ENCODE measurements at regions not wholly inside any gene's neighbourhood (a gene's known extent, or its start where the extent isn't known, plus 50 kb on each side); places are given as distances from the start of the nearest gene placed in this dataset.

DNA sequence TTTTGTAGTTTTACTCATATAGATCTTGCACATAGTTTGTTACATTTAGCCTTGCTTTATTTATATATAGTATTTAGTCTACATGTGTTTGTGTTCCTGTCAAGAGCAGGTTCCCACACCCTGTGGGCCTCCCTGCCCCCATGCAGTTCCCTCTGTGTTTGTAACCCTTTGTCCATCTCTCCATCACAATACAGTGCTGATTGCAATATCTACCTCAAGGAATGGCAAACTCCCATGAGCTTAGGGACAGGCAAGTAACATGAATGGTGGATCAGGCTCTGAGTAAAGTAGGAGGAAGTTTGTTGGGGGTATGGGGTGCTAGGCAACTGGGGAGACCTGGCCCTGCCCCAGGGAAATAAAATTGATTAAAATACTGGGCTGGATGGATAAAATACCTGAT is 151.9 kb upstream of the MYL2 start:
- no peak for DNase-seq

DNA sequence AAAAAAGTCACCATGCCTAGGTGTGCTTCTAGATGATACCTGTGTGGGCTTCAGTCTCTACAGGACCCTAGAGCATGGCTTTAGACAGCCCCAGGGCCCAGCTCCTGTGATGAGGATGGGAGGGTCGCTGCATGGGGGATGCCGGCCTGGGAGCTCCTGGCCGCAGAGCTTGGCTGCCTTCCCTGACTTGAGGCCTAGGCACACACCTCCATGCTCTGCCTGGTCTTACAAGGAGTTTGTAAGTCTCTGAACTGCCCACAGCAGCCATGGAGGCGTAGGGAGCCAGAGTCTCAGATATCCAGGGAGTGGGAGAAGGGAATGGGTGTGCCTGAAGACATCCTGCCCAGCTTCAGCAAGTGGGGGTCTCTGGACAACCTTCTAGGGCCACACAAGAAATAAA is 149.5 kb upstream of the MYL2 start:
- no peak for DNase-seq

DNA sequence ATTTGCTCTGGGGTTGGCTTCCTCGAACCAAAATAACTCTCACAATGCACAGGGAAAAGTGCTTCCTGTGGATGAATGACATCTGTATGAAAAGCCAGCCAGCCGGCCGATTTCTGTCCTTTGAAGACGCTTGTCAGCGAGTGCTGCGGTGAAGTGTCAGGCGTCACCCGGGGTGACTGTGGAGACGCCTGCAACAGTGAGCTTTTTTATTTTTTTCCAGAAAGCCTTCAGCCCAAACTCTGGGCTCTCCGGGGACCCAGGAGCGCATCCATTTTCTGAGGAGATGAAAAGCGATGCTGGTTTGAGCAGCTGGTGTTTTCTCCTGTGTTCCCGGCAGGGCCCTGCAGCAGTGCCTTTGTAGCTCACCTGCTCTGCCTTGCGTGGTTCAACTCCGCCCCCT is 147.9 kb upstream of the MYL2 start:
- DNase-seq = peak; percentile 24 to 30

DNA sequence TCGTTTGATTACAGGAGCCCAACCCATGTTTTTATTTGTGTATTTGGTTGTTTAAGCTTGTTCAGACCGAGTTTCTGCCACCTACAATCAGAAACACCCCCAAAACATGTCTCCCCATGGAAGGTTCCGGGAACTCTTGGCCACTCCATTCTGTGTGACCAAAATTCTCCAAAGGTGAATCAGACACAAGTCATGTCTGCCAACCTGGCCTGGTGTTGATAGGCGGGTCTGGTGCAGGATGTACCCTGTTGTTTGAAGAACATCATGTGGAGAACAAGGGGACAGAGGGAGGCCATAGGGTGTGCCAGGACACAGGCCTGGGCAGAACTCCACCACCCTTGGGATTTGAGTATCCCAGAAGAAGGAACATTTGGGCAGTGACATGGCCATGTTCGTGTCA is 147.1 kb upstream of the MYL2 start:
- no peak for DNase-seq

DNA sequence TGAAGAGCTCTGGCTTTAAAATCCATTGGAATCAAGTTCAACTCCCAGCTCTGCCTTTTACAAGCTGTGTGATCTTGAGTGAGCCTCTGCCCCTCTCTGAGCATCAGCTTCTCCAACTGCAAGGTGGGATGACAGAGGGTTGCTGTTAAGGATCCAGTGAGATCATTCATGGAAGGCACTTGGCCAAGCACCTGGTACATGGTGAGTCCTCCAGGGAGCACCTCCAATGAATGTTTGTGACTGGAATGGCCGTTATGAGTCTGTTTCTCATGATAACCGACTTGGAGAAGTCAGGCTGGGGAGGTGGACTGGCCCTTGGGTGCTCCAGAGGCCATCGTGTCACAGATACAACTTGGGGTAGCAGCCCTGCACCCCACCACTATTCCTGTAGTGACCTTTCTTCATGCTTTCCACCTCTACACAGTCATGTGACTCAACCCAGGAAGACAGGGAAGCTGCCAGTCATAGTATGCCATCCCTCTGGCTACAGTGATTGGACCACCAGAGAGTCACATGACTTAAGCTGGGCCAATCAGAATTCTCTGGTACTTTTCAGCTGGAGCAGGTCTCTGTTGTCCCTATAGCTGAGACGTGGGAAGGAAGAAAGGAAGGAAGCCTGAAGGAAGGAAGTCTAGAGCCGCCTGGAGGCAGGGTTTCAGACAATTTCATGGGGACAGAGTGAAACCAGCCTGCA is 146.5 kb upstream of the MYL2 start:
- no peak for DNase-seq

DNA sequence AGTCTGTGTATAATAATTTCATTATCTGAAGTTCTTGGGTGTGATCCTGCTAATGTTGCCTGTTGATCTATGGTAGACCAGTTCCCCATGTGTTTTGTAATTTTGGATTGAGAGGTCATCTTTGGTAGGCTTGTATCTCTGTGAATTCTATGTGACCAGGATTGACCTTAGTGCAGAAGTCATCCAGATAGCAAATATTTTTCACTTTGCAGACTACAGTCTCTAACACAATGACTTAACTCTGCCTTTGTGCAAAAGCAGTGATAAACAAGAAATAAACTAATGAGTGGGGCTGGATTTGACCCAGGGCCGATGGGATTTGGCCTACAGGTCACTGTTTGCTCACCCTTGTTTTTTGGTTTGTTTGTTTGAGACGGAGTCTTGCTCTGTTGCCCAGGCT is 144.6 kb upstream of the MYL2 start:
- no peak for DNase-seq

DNA sequence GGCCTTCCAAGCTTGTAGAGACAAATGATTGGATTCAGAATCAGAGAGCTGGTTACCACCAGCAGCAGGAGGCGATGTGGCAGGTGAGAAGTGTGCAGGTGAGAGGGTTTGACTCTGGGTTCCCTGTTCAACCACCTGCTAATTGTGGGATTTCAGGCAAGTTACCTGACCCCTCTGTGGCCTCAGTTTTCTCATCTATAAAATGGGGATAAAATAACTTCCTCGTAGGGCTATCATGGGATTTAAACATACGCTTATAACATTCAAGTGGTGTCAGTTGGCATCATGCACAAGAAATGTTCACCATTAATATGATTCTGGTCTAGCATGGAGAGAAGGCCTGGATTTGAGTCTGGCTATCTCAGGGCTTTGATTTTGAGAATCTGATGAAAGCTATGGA is 143.8 kb upstream of the MYL2 start:
- no peak for DNase-seq

DNA sequence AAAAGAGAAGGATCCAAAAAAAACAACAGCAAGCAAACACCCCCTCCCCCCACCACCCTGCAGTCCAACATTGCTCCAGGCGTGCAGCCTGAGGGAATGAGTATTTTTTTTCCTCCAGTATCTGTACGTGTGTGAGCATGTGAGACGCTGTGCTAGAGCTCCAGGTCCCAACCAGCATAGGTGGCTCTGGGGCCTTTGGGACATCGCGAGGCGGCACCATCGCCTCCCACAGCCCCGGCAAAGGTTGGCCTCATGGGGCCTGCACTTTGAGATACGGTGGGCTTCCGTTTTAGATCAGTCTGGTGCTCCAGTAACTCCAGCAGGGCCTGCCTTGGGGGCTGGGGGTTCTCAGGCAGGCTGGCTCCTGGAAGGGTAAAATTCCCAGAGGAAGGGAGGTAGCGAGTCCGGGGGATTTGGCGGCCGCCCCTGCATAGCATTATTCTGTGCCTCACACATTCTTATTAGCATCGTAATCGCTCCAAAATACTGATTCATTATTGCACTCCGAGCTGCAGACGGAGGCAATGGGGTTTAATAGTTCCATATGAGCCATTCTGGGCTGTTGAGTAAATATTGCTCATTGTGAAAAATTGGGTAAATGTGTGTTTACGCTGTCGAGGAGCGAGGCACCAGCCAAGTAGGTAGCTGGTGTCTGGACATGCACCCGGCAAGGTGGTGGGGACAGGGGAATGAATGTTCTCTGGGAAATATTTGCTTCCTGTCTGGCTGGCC is 143.1 kb upstream of the MYL2 start:
- no peak for DNase-seq

DNA sequence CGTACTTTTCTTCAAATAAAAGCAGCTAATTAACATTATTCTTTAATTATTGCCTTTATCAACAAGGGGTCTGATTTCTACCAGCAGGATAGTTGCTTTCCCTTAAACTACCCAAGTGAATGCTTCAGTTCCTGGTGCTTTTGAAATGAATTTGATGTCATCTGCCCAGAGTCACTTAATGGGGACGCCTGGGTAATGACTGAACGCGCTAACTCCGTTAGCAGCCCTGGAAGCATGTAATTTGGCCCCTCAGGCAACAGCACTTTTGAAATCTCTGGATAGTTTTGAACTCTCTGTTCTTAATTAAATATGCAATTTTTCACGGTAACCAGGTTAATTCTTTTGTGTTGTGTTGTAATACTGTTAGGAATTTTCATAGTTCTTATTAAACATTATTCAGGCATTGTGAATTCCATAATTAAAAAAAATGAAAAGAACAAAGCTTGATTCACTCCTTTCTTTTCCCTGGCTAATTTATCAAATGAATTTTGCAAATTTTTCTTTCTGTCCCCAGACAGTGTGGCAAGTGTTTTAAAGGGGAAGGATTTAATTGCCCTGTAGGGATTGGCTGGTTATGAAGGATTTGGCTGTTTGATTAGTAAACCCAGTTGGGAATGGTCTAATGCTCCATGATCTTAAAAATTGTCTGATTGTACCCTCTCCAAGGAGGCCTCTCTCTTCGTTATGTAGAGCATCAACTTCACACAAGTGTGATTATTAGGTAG is 137.5 kb upstream of the MYL2 start:
- no peak for DNase-seq

DNA sequence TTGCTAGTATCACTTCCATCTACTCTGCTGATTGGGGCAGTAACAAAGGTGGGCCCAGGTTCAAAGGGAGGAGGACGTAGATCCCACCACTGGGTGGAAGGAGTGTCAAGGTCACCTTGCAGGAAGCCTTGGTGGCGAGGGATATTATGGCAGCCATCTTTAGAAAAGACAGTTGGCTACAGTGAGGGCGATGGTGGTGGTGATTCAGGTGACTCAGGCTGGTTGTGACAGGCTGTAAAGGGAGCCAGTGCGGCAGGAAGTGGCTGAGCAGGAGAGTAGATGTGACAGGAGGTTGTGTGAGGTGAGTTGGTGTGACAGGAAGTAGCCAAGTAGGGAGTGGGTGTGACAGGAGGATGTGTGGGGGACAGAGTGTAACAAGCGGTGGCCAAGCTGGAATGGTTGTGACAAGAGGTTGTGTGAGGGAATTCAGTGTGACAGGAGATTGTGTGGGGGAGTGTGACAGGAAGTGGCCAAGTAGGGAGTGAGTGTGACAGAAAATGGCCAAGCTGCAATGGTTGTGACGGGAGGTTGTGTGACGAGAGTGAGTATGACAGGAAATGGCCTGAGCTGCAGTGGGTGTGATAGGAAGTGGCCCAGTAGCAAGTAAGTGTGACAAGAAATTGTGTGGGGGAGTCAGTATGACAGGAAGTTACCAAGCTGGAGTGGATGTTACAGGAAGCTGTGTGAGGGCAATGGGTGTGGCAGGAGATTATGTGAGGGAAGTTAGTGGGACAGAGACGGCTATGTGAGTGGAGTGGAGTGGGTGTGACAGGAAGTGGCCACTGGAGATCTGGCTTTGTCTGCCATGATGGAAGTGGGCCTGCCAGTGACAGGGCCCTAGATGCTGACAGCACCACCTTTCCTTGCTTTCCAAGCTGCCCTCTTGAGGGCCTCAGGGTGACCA is 136.5 kb upstream of the MYL2 start:
- DNase-seq = peak; percentile 63 to 76

DNA sequence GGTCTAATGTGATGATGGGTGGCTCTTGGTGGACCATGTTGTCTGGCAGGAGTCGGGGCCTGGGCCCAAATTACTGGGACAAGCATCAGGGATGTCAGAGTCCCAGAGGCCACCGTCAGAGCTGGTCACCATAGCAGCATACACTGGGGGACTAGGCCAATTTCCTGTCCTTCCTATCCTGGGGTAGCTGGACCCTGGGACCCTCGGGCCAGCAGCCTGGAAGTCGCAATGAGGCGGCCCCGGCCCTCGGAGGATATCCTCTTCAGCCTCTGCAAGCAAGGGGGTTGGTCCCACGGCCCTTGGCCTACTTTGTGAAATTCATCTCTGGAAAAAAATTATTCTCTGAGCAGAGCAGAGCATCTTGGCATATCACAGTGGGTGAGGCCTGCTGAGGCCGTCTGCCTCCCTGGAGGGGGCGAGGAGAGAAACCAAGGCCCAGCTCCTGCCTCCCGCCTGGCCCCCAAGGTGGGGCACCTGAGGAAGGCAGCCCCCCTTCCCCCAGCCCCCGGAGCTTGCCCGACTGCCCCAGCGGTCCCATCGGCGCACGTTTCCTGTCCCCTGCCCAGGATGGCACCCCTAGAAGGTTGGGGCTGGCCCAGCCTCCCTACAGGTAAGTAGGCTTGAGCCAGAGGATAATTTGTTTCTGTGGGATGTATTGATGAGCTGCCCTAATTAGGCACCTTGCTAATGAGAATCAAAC is 135.0 kb upstream of the MYL2 start:
- no peak for DNase-seq

DNA sequence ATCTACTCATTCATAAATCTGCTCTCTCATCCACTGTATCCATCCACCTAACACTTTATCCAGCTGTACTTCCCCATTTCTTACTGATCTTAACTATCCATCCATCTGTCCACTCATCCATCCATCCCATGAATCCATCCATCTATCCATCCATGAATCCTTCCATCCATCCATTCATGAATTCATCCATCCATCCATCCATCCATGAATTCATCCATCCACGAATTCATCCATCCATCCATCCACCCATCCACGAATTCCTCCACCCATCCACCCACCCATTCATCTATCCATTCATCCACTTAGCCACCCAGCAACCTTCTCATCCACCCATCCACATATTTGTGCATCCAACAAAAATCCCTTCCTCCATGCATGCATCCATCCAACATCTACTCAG is 128.6 kb upstream of the MYL2 start:
- DNase-seq = no peak

DNA sequence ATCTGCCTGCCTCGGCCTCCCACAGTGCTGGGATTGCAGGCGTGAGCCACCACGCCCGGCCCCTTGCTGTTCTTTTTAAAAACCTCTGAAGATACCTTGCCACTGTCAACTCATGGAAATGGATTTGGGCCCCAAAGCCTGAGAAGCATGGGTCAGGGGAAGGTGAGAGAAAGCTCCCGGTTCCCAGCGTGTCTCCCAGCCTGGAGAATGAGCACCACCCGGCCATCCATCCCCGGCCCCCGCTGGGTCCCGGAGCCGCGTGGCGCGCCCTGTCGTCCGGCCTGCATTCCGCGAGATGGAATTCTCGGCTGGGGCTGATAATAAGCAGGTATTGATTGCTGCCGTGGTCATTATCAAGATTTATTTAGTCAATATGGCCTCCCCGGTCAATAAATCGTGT is 126.5 kb upstream of the MYL2 start:
- DNase-seq = no peak

DNA sequence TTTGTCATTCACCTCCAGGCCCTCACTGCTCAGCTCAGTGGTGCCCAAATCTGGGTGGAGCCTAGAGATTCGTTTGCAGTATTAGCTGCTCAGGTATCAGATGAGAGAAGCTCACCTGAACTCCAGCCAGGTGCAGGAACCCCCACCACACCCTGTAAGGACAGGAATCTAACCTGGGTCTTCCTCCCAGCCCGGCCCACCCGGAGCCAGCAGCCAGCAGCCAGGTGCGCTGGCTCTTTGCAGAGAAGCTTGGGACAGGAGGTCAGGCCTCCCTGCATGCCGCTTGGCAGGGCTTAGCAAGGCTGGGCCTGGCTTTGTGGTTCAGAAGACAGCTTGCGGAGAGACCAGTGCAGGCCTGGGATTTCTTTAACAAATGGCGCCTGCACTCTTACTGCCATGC is 125.6 kb upstream of the MYL2 start:
- no peak for DNase-seq

DNA sequence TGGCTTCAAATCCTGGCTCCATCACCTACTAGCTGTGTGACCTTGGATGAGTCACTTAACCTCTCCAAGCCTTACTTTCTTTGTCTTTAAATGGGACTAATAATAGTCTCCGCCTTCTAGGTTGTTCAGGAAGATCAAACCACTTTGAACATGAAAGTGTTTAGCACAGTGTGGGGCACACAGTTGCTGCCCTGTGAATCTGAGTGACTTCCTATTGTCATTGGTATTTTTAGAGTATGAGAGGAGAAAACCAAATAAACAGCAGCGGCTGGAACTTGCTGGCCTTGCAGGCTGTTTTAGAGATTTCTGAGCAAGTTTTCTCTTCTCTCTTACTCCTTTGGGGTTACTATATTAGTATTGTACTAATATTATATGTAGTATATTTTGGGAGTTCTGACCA is 120.7 kb upstream of the MYL2 start:
- DNase-seq = no peak

DNA sequence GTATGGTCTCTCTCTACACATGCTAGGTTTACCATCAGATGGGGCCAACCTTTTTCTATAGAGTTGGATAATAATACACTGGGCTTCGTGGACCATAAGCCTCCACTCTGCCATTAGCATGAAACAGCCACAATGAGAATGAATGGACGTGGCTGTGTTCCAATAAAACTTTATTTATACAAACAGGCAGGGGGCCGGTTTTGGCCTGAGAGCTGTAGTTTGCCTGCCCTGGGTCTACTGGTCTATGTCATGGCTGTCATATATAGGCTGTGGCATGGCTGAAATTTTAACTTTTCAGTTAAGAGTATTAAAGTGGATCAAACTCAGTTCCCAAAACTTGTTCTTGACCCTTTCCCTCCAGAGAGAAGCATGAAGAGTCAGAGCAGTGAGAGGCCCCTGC is 120.3 kb upstream of the MYL2 start:
- no peak for DNase-seq

DNA sequence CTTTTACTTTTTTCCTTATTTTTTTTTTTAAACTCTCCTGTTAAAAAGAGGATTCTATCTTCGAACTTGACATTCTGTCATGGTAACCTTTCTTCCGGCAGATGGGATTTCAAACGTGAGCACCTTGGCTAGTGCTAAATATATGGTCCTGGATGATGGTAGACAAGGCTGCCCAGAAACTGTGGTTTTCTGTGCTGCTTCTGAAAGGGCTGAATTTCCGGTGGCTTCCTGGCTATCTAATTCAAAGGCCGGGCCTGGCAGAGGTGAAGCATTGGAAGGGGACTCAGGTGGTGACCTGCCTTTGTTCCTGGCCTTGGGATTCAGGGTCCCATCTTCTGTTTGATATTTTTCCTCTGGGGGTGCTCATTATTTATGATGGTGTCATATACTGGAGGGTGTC is 118.6 kb upstream of the MYL2 start:
- no peak for DNase-seq

DNA sequence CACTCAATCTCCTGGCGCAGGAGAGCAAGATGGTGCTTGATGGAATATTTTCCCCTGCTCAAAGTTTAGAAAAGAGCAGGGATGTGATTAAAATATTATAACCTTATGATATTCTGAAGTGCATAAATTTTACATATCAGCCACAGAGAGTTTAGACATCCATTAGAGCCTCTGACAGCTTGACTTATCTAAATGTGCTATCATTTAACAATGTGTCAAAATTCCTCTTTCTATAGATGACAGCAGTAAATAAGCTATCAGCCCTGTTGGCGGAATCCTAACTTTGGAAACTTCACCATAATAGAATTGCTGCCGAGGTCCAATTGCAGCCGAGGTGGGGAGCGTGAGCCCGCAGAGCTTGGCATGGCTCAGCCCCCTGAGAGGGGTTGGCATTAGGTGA is 117.7 kb upstream of the MYL2 start:
- no peak for DNase-seq

DNA sequence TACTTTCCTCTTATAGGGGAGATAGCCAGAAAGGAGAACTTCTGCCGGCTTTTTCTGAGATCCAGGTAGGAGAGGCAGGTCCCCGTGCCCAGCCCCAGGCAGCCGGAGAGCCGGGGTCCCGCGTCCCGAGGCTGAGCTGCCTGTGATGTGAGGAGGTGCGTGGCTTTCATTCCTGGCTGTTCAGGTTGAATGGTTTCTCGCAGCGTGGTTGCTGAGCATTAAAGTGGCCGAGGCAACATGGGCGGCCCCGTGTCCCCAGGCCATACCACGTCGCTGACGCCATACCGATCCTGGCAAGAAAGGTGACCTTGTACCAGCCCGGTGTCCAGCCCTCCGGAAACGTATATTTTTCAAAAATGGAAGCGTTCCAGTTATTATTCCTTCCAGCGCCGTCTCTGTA is 116.7 kb upstream of the MYL2 start:
- DNase-seq = no peak

DNA sequence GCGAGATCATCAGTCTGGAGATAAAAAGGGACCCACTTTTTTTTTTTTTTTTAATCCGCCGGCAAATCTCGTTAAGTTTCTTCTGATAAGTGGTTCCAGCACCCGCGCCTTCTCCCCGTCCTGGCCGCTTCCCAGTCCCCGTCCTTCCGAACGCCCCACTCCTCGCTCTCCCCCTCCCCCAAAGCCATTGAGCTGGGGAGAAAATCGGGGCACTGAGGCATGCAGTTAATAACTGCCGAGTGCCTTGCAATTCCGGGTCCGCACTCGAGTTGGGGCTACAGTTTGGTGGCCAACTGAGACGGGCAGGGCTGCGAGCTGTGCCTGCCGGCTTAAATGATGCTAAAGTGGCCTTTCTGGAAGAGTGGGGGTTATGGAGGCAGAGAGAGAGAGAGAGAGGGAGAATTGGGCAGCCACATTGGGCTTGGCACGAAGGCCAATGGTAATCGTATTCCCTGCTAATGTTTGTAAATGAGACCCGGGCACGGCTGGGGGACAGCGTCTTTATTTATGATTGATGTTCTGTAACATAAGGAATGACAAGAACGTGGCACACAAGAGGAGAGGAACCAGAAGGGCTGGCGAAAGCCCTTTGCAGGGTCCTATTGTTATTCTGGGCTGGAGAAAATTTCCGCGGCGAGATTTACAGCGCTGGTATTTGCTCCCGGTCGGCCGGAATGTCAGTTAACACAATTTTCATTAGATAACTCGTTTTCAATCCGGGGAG is 115.4 kb upstream of the MYL2 start:
- DNase-seq = no peak

DNA sequence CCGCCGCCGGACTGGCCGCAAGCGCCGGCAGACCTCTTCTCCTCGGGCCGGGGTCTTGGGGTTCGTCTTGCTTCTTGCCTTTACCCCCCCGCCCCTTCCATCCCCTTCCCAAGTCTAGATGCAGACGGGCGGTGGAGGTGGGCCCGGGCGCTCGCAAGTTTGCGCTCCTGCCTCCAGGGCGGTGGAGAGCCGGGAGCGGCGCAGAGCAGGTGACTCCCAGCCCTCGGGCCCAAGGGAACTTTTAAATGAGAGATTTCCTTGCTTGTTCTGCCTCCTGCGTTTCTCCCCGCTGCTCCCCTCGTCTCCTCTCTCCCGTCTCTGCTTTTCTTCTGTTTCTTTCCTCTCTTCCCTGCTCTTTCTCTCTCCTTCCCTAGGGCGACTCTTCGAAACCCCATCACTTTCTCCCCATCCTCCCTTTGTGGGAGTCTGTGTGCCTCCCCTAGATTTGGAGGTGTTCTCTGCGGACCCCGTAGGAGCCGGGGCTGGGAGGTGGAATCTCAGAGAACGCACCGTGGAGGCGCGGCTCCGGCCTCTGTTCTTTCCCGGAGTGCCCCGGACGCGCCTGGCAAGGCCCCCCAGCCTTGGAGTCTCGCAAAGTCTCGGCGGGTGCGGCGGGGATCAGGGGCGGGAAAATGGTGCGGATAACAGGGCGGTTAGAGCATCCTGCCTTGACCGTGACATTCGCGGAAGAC is 114.7 kb upstream of the MYL2 start:
- DNase-seq = no peak
